Neural cell (in vitro differentiated cells): ENCODE measurements at regions not wholly inside any gene's neighbourhood (a gene's known extent, or its start where the extent isn't known, plus 50 kb on each side); places are given as distances from the start of the nearest gene placed in this dataset.

ENCODE experiments used
- CTCF ChIP-seq: fragments of 450-650 bp; IDR thresholded peaks from 2 replicates; pipeline ENCODE4 v1.5.1; 2014; ENCODE audit warnings: antibody characterized with exemption, mild to moderate bottlenecking, moderate library complexity; ENCODE audit not compliant: poor library complexity, severe bottlenecking
- EP300 ChIP-seq: fragments of 450-650 bp; conservative IDR thresholded peaks from 2 replicates; pipeline ENCODE4 v1.6.1; 2014; ENCODE audit warnings: antibody characterized with exemption, mild to moderate bottlenecking, moderate library complexity; ENCODE audit not compliant: poor library complexity, severe bottlenecking
- EZH2 ChIP-seq: fragments of 200-600, 300-800 bp; shearing (Covaris generic), sonication (generic); IDR thresholded peaks from 2 replicates; pipeline ENCODE4 v1.6.1; 2014; ENCODE audit warnings: antibody characterized with exemption, low read length, borderline replicate concordance, mild to moderate bottlenecking; ENCODE audit not compliant: insufficient read depth, poor library complexity, severe bottlenecking
- POLR2AphosphoS5 ChIP-seq: IDR thresholded peaks from 2 replicates; pipeline ENCODE4 v1.6.1; 2012
- RAD21 ChIP-seq: fragments of 450-650 bp; conservative IDR thresholded peaks from 2 replicates; pipeline ENCODE4 v1.6.1; 2014; ENCODE audit warnings: antibody characterized with exemption, mild to moderate bottlenecking, moderate library complexity
- REST ChIP-seq: IDR thresholded peaks from 2 replicates; pipeline ENCODE4 v1.6.1; 2012; ENCODE audit warnings: borderline replicate concordance
- SMC3 ChIP-seq: fragments of 450-650 bp; conservative IDR thresholded peaks from 2 replicates; pipeline ENCODE4 v1.6.1; 2014; ENCODE audit warnings: antibody characterized with exemption, mild to moderate bottlenecking, moderate library complexity; ENCODE audit not compliant: poor library complexity

- TF ChIP-seq CTCF (no peak), REST (no peak), EP300 (no peak), RAD21 (no peak), SMC3 (no peak), POLR2AphosphoS5 (no peak), EZH2 (no peak)
Measured at GRCh38 chr9:22286661-22287060, 160.0 kb upstream of the DMRTA1 start.
